Superior temporal gyrus (tissue), 1 donor: ENCODE measurements at regions not wholly inside any gene's neighbourhood (a gene's known extent, or its start where the extent isn't known, plus 50 kb on each side); places are given as distances from the start of the nearest gene placed in this dataset.
A peak's percentile ranks its signal among the peaks of the same experiment; 100 is the strongest.

ENCODE experiments used
- DNase-seq: peaks from one replicate; pipeline ENCODE4 v3.0.0-alpha.2; 2016; ENCODE audit errors: extremely low spot score

GRCh38 chr13:31081316-31081715 lies 80.4 kb downstream of the HSPH1 start:
- DNase-seq: no peak

DNA sequence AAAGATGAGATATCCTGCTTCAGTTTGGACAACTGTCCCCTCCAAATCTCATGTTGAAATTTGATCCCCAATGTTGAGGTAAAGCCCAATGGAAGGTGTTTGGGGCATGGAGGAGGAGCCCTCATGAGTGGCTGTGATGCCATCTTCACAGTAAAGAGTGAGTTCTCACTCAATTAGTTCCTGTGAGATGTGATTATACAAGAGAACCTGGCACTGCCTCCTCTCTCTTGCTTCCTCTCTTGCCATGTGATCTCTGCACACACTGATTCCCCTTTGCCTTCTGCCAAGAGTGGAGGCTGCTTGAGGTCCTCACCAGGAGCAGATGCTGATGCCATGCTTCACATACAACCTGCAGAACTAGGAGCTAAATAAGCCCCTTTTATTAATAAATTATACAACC lies 86.9 kb downstream of the HSPH1 start:
- no peak for DNase-seq

DNA sequence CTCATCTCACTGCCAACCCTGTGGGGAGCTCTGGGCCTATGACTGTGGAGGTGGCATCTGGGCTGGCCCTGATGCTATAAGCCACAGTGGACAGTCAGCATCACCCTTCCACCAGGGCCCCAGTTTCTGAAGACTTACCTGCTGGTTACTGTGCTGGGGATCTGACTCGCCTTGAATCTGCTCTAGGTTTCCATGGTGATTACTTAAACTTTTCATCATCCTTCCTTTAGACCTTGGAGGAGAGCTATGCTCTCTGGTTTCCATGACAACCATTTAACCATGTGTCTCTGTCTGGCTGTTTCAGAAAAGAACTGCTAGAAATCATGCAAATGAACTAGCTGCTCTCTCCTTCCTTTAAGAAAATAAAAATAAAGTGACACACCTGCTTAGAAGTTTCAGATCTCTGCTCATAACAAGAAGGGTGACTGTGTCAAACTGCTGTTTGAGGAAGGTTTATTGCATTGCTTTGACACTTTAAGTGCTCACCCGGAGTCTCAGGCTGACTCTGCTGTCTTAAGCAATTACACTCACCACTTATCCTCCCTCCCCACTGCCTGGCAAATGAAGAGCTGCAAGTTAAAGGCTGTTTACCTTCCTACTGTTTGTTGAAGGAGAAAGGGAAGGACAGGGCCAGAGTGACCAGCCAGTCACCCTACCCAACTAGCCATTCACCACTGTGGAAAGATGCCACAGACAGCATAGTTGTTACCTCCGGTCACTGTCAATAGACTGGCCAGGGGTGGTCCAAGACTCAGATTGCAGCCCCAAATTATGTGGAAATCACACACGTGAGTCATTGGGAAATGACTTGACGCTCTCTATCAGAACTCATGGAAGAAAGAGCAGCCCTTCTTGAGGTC lies 87.6 kb downstream of the HSPH1 start:
- peak; percentile 70 for DNase-seq

- no peak for DNase-seq
Observed at GRCh38 chr13:31072041-31072440, 89.7 kb downstream of the HSPH1 start.

GRCh38 chr13:31069808-31070534 lies 91.7 kb downstream of the HSPH1 start:
- no peak for DNase-seq

DNA sequence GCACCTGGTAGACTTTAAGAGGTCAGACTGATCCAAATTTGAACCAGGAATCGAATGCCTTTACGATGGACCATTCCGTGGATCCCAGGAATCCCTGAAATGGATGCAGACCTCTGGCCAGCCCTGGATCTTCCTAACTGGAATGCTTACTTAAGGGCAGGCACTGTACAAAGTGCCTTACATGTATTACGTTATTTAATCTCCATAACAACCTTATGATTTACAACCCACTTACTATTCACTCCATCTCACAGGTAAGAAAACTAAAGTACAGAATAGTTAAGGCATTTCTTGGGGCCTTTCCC lies 93.6 kb downstream of the HSPH1 start:
- DNase-seq: no peak

GRCh38 chr13:31067416-31068118 lies 94.1 kb downstream of the HSPH1 start:
- no peak for DNase-seq

DNA sequence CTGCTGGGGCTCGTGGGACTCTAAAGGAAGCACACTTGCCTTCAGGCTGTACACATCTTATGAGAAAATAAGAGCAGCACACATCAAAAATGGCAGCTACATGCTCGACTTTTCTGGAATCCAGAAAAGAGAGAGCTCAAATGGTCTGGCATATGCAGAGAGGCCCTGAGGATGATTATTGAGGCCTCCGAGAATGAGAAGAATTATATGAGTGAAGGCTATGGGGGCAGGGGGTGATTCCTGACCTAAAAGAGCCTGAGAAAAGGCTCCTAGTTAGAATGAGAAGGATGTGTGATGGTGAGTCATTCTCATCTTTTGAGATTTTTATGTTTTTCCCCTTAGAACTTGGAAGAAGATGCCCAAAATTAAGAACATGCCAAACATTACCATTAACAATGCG lies 97.1 kb downstream of the HSPH1 start:
- DNase-seq: no peak

GRCh38 chr13:31063772-31064171 lies 97.9 kb downstream of the HSPH1 start:
- DNase-seq: no peak

DNA sequence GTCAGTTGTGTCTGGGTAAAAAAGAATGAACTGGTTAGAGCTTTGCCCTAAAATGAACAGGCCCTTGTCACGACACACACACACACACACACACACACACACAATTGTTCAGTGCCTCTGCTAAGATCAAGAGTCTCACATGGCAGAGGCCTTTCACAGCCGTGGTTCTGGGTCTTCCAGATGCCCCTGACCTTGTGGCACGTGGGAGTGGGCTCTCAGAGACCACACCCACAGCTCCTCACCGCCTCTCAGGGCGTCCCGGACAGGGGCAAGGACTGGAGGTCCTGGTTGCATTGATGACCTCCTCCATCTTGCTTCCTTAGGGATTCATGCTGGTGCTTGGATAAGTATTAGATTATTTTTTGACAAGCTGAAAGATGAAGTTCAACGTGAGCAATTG lies 101.0 kb downstream of the HSPH1 start:
- no peak for DNase-seq

DNA sequence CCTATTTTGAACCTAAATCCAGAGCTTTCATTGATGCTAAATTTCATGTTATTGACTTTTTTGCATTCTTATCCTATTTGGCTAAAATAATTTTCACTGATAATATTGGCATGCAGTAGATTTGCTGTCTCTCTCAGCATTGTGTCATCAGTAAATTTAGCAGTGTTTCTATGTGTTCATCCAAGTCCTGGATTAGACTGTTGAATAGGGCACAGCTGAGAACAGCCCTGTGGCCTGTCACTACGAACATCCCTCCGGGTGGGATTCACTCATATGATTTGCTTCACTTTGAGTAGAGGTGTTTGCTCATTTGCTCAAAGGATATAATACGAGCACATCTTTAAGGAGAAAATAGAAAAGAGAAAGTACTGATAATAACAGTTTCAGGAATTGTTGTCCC lies 101.5 kb downstream of the HSPH1 start:
- no peak for DNase-seq

DNA sequence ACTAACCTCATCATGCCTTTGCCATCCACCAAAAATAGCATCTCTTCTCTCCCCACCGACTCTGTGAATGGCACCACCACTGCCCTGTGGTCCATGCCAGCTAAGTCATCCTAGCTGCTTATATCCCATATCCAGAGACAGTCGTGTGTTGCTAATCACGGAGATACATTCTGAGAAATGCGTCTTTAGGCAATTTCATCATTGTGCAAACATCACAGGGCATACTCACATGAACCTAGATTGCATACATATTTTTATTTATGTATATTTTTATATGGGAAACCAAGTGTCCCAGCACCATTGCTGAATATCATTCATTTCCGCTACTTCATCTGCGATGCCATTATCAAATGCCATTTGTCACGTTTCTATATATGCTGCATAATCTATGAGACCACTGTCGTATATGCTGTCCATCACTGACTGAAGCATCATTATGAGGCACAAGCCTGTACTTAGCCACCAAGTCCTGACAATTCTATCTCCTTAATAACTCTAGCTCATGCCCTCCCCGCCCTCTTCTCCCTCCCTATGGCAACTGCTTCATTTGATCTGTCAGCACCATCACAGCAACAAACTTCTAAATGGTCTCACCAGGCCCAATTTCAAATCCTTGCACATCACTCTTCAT lies 104.2 kb downstream of the HSPH1 start:
- DNase-seq: no peak

- peak; percentile 68 for DNase-seq
Observed at GRCh38 chr13:31056644-31057271, 104.9 kb downstream of the HSPH1 start.

DNA sequence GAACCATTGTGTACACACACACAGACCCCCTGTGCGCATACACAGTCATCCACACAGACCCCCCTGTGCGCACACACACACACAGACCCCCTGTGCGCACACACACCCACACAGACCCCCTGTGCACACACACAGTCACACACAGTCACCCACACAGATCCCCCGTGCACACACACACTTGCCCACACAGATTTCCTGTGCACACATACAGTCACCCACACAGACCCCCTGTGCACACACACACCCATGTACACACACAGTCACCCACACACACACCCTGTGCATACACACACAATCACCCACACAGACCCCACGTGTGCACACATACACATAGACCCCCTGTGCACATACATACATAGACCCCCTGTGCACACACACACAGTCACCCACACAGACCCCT lies 106.1 kb downstream of the HSPH1 start:
- no peak for DNase-seq

GRCh38 chr13:31054632-31055031 lies 107.1 kb downstream of the HSPH1 start:
- no peak for DNase-seq

GRCh38 chr13:31053896-31054295 lies 107.8 kb downstream of the HSPH1 start:
- DNase-seq: no peak

DNA sequence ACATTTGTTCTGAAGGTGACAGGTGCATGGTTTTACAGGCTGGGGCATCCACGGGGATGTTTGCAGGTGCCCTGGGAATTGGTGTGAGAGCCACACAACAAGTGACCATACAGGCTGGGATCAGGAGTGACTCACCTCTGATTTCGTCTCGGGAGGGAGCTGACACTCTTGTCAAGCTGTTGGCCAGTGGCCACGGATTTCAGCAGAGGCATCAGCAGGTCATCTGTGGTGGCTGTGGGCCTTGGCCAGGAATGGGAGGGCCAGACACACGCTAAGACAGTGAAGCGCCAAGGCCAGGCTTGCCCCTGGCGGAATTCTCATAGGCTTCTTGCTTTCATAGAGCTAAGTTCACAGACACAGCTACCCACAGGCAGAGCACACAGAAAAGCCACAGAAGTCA lies 108.6 kb downstream of the HSPH1 start:
- no peak for DNase-seq

- DNase-seq: no peak
Observed at GRCh38 chr13:31052478-31052877, 109.2 kb downstream of the HSPH1 start.

DNA sequence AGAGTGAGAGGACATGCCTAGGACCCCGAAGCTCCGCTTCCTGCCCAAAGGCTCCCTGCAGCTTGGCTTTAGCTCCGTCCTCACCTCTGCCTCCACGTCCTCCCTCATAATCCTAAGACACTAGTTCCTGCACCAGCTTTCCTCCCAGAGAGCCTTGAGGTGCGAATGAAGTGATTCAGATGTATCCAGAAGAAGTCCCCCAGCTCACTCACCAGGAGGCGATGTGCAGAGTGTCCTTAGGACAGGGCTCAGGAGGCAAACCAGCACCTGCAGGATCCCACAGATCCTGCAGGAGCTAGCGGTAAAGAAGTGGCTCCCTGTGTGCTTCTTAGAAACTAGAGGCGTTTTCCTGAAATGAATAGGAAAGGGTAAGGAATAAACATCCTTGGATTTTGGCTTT lies 109.7 kb downstream of the HSPH1 start:
- no peak for DNase-seq

GRCh38 chr13:31050486-31051400 lies 111.0 kb downstream of the HSPH1 start:
- DNase-seq: no peak

- no peak for DNase-seq
Observed at GRCh38 chr13:31049833-31050232, 111.9 kb downstream of the HSPH1 start.
